Left ventricle myocardium inferior (tissue), 1 donor: ENCODE measurements at regions not wholly inside any gene's neighbourhood (a gene's known extent, or its start where the extent isn't known, plus 50 kb on each side); places are given as distances from the start of the nearest gene placed in this dataset.
"Not testable (repeated sequence)": the region's sequence is repeated elsewhere in the genome, so short reads cannot be mapped to it uniquely, and the experiment has no call there.

Source experiments
- DNase-seq: peaks from one replicate; pipeline ENCODE4 v3.0.0-alpha.2; 2020
- H3K27ac ChIP-seq: fragments of 200-600 bp; replicated peaks from 2 replicates; pipeline ENCODE4 v1.8.0; 2021
- H3K27me3 ChIP-seq: fragments of 200-600 bp; 2 replicates; pipeline ENCODE4 v1.8.0; 2021; ENCODE audit warnings: low read depth
- H3K36me3 ChIP-seq: fragments of 200-600 bp; 2 replicates; pipeline ENCODE4 v1.8.0; 2021
- H3K4me1 ChIP-seq: fragments of 200-600 bp; 2 replicates; pipeline ENCODE4 v1.8.0; 2021
- H3K4me3 ChIP-seq: fragments of 200-600 bp; 2 replicates; pipeline ENCODE4 v1.8.0; 2021; ENCODE audit warnings: mild to moderate bottlenecking, moderate library complexity
- H3K9me3 ChIP-seq: fragments of 200-600 bp; replicated peaks from 2 replicates; pipeline ENCODE4 v1.8.0; 2021
- intact Hi-C: fragments of 100-400 bp; cut with micrococcal nuclease; formaldehyde crosslinking; loops from one replicate; pipeline ENCODE4 v1.11.0; 2022
- TF ChIP-seq, protein P1 (sequence below): fragments of 200-600 bp; IDR thresholded peaks from 2 replicates; pipeline ENCODE4 v1.8.0; 2021; ENCODE audit warnings: antibody characterized with exemption, mild to moderate bottlenecking, borderline replicate concordance
- donor health status: DM: no; HTN: yes; CAD: no; lungs with severe emphysema.

DNA sequence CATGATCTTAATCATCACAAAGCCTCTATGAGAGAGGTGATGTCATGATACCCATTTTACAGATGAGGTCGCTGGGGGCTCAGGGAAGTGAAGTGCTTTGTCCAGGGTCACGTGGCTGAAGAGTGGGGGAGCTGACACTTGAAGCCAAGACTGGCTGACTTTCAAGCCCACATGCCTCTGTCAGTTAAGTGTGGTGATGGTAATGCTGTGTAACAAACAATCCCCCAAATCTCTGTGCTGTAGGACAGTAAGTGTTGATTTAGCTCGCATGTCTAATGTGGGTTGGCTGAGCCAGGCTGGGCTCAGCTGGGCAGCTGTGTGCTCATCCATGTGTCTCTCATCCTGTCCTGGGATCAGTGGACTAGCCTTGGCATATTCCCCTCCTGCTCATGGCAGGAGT is 87.1 kb upstream of the GRK3 start:
- TF ChIP-seq, protein P1, sequence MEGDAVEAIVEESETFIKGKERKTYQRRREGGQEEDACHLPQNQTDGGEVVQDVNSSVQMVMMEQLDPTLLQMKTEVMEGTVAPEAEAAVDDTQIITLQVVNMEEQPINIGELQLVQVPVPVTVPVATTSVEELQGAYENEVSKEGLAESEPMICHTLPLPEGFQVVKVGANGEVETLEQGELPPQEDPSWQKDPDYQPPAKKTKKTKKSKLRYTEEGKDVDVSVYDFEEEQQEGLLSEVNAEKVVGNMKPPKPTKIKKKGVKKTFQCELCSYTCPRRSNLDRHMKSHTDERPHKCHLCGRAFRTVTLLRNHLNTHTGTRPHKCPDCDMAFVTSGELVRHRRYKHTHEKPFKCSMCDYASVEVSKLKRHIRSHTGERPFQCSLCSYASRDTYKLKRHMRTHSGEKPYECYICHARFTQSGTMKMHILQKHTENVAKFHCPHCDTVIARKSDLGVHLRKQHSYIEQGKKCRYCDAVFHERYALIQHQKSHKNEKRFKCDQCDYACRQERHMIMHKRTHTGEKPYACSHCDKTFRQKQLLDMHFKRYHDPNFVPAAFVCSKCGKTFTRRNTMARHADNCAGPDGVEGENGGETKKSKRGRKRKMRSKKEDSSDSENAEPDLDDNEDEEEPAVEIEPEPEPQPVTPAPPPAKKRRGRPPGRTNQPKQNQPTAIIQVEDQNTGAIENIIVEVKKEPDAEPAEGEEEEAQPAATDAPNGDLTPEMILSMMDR = no peak
- intact Hi-C loops = no loop called here
- H3K27ac ChIP-seq = no peak overlapping the region

DNA sequence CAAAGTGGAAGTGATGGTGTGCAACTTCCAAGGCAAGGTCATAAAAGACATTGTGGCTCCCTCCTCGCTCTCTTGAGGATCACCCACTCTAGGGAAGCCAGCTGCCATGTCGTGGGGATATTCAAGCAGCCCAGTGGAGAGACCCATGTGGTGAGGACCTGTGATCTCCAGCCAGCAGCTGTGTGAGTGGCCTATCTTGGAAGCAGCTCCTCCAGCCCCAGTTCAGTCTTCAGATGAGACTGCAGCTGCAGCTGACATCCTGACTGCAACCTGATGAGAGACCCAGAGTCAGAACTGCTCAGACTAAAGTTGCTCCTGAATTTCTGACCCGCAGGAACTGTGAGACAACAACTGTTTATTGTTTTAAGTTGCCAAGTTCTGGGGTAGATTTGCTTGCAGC is 86.4 kb upstream of the GRK3 start:
- intact Hi-C loops = no loop called here
- no peaks in the 10 kb centered on the region for H3K27me3 ChIP-seq
- no peak overlapping the region for H3K4me3 ChIP-seq
- peaks cover 20% of the 10 kb centered on the region for H3K4me1 ChIP-seq
- TF ChIP-seq, protein P1 = no peak
- peaks cover 5% of the 10 kb centered on the region for H3K9me3 ChIP-seq
- H3K36me3 ChIP-seq = peaks cover 6% of the 10 kb centered on the region
- no peak for DNase-seq
- no peak overlapping the region for H3K27ac ChIP-seq

More for the DNA sequence above, 87.1 kb upstream of the GRK3 start:
- Histone ChIP-seq H3K4me3 (no peak overlapping the region), H3K9me3 (peaks cover 5% of the 10 kb centered on the region), H3K36me3 (peaks cover 6% of the 10 kb centered on the region), H3K27me3 (no peaks in the 10 kb centered on the region), H3K4me1 (peaks cover 13% of the 10 kb centered on the region)
- DNase-seq = no peak

DNA sequence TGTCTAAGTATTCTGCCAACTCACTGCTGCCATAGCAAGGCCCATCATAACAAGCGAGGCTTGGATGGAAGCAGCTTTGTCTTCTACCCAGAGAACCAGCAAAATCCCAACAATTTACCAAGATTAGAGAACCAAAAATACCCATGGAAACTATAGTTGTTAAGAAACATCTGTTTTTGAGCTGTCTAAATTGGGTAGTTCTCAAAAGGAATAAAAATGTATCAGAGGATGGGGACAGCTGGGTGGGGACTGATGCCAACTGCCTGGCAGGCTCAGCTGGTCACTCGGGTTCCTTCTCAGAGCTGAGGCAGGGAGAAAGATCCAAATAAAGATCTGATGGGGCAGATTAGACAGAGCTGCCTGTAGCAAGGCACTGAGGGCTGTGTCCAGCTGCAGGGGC is 85.9 kb upstream of the GRK3 start:
- Histone ChIP-seq H3K4me3 (no peak overlapping the region), H3K9me3 (peaks cover 5% of the 10 kb centered on the region), H3K36me3 (peaks cover 6% of the 10 kb centered on the region), H3K27me3 (no peaks in the 10 kb centered on the region), H3K27ac (no peak overlapping the region), H3K4me1 (peaks cover 25% of the 10 kb centered on the region)
- intact Hi-C loops = no loop called here
- TF ChIP-seq, protein P1 = no peak
- no peak for DNase-seq

DNA sequence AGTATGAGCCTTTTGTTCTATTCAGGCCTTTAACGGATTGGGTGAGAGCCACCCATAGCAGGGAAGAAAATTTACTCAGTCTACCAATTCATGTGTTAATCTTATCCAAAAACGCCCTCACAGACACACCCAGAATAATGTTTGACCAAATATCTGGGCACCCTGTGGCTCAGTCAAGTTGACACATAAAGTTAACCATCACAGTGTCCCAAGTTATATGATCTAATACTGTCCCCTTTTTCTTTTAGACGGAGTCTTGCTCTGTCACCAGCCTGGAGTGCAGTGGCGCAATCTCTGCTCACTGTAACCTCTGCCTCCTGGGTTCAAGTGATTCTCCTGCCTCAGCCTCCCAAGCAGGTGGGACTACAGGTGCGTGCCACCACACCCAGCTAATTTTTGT is 83.6 kb upstream of the GRK3 start:
- intact Hi-C loops, H3K36me3 ChIP-seq, H3K4me3 ChIP-seq, H3K27ac ChIP-seq, DNase-seq, H3K27me3 ChIP-seq, H3K9me3 ChIP-seq: not testable (repeated sequence)
- peaks cover 20% of the 10 kb centered on the region for H3K4me1 ChIP-seq

DNA sequence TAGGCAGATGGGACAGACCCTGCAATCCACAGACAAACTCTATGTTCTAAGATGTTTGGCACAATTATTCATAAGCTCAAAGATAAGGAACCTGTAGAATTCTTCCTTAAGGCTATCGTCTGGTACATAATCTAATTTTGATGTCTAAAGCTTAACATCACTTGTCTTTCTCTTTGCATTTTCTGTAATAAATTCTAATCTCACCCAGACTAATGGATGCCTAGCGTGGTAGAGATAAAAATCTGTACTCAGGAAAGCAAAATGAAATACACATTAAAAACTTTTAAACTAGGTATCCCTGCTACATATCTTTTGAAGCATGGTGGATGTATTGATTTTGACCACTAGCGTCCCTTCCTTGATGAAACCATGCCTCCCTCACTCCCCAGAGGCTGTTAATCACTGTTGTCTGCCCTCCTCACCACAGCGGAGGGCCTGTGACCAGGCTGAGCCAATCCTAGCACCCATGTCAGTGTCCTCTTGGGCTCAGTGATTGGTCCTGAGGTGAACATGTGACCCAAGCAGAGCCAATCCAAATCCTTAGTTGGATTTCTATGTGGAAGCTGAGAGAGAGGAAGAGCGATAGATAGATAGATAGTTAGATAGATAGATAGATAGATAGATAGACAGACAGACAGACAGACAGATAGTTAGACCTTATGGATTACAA is 82.2 kb upstream of the GRK3 start:
- TF ChIP-seq, protein P1 = no peak
- Histone ChIP-seq H3K36me3 (peaks cover 6% of the 10 kb centered on the region), H3K9me3 (peaks cover 4% of the 10 kb centered on the region), H3K27ac (no peak overlapping the region), H3K4me3 (no peak overlapping the region), H3K4me1 (peaks cover 17% of the 10 kb centered on the region), H3K27me3 (no peaks in the 10 kb centered on the region)
- intact Hi-C loops = no loop called here
- no peak for DNase-seq

DNA sequence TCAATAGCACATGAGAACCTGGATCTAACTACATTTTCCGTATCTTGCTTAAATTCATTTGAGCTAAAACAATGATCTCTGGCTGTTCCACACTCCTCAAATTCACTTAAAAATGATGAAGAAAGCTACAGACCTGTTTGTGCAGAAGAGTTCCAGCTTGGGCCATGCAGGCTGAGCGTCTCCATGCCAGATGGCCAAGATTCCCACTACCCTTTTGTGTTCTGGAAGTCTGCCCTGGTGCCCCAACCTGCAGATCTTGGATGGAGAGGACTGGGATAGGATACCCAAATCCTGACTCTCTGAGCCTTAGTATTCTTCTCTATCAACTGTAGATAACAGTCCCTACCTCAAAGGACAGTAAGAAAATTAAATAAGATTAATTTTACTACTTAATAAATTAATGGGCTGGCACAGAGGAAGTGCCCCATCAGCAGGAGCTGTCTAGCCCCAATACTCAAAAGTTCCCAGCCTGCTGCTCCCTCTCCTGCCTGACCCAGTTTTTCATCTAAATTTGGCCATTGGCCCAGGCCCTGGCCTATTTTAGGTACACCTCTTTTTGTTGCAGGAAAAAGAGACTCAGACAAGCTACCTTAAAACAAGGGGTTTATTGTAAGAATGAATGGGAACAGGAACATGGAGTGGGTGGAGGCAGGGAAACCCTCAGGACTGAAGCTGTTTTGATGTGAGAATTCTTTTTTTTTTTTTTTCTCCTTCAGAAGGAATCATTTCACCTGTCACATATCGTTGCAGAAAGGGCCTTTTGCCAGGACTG is 81.4 kb upstream of the GRK3 start:
- no peak for DNase-seq
- Histone ChIP-seq H3K4me1 (peaks cover 20% of the 10 kb centered on the region), H3K27ac (no peak overlapping the region), H3K27me3 (no peaks in the 10 kb centered on the region), H3K4me3 (no peak overlapping the region), H3K9me3 (no peaks in the 10 kb centered on the region), H3K36me3 (peaks cover 6% of the 10 kb centered on the region)
- TF ChIP-seq, protein P1 = no peak
- intact Hi-C loops = no loop called here
